ENCODE measurements at regions not wholly inside any gene's neighbourhood (a gene's known extent, or its start where the extent isn't known, plus 50 kb on each side); places are given as distances from the start of the nearest gene placed in this dataset.

DNA sequence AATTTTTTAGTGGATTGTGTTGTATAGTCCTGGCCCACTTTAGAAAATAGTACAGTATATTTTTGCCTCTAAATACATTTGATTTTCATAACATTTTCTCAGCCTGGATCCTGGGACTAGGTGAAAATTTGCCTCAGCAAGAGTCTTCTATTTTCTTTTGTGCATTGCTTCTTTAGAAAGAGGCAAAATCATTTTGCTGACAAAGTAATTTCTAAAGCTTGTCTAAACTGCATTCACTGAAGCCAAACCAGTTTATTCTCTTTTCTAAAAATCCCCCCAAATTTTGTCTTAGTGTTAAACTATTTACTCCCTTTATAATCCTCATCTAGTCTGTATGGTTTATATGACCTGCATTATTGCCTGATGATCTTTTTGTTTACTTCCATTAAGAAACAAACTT lies 326.3 kb downstream of the C4orf33 start:
- no peak for DNase-seq

DNA sequence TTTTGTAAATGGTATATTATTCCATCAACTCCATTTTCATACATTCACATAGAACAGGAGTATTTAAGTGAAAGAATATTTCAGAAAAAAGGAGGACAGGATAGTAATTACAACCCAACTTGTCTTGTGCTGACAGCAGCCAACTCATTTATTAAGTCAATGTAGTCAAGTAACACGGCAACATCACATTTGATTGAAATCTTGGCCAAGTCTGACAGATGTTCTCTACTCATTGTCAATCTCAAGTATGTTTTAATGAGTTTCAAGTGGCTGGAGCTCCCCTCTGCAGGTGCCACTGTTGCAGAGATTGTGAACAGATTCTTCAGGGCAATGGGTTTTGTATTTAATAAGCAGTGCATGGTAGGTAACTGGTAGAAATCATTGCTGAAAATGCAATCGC lies 332.5 kb downstream of the C4orf33 start:
- DNase-seq = no peak

DNA sequence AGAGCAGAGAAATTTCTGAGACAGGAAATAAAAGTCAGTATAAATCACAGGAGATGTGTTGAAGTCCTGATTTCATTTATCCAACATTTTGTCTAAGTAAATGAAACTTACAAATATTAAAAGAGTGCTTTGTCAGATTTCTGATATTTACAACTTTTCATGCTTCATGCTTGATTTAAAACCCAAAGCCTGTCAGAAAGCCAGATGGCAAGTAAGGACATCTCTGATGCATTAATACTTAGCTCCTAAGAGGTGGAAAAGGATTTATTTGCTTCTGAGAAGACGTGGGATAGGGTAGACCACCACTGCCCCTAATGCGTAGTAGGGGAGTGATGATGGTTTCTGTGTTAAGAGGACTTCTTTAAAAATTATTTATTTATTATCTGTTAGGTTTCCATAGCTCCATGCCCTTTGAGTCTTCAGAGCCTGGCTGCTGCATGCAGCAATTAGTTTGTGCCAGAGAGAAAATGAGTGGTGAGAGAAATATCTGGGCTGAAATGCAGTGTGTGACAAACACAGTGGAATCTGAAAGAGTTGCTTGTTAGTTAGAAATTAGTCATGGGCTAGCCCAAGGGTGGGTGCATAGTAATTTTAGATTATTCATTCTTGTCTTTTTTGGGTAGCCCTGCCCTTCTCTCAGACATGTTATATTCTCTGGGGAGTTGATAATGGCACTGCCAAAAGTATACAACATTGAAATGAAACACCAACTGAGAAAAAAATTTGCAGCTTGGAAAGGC lies 333.8 kb downstream of the C4orf33 start:
- no peak for DNase-seq

DNA sequence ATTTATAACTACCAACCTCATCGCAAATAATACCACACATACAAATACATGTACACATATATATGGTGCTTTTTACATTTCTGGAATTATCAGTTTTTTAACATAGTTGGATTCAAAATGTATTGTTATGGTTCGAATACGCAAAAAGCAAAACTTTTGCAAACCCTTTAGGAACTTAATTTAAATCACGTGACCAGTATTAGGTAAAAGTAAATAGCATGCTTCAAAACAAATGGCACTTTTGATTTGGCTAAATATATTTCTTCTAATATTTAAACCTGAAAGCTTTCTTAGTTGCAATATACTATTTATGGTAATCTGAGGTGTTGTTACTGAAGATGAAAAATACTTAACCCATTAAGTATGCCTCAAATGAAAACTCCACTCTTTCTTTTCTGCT lies 341.4 kb downstream of the C4orf33 start:
- no peak for DNase-seq

DNA sequence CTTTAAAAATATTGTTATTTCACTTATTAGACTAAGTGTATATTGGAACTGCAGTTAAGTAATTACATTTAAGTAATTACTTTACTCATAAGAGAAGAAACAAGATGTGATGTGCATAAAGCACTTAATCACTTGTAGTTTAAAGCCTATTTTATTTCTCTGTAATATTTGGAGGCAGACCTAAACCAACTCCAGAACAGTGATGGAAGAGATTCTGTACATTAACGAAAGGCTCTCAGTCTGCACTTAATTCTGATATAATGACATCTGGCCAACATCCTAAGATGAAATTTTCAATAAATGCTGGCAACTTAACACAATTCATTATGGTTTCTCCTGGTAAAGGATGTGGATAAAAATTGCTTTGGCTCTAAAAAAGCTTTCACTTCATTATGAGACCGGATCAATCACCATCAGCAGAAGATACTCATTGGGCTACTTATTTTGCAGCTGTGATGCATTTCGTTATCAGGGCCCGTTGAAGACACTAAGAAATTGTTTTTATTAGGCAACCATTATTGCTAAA lies 342.6 kb downstream of the C4orf33 start:
- DNase-seq = no peak

DNA sequence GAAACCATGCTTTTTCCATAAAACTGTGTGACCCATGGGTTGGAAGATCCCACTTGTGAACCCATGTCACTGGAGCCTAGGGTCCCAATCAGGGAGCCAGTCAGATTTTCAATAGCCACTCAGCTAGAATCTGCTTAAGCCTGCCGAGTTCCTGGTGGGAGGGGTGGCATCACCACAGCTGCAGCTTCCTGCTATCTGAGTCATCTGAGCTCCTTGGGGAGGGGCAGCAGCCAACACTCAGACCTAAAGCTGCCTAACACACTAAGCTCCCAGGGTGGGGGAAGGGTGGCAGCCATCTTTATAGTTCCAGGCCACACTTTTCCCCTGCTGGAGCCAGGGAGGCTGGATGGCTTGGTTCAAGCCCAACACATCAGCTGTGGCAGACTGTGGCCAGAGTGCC lies 350.1 kb downstream of the C4orf33 start:
- no peak for DNase-seq

DNA sequence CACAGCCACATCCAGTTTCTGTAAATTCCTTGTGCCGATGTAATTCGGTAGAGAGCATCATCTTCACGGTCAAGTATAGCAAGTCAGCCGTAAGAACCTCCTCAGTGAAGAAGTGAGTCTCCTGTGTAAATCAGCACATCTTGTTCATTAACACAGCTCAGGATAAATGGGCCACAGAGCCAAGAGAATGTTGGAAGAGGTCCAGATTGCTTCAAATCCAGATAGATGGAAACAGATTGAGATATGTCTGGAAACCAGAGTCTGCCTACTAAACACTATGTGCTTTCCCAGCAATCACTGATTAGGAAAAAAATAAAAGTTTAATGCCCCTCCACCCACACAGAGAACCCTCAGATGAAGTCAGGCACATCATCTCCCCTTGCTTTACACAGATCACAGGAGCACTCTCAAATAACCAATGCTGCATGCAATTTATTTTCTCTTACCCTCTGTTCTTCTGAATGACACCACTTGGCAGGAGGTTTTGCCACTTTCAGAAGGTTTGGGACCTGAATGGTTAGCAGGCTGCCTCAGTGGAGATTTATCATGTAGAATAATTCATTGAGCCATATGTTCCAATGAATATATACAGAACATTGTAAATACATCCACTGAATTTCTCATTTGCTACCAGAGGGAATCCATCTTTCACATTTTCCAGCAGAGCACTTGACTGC lies 357.7 kb downstream of the C4orf33 start:
- DNase-seq = no peak

DNA sequence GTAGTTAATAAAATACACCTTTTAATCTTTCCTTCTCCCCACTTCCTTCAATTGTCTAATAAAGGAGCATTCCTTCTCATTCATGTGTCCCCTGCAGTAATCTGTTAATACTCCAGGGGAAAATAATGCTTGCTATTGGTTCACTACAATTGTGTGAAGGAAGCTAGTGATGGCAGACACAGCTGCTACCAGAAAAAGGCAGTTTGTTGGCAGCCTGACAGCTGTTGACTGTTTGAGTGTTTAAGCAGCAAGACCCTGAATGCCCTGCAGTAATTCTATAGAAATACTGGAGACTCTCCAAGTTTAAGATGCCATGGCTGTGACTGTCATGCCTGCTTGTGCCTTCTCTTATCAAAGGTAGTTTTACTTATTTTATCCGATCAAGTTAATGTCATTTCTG lies 359.5 kb downstream of the C4orf33 start:
- DNase-seq = peak; percentile 32

DNA sequence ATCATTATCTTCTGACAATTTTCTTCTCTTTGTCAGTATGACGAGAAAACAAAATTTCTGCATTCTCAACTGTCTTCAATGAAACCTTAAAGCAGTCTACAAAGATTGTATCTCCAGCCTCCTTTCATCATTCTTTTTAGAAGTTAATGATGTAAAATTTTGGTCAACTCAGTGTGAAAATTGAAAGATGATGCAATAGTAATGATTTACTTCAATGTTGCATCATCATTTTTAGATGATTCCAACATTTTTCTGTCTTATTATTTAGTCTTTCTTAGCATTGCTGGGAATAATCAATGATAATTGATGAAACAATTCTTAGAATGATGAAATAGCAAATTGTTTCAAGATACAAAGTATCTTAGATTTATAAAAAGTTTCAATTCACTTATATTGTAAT lies 372.7 kb downstream of the C4orf33 start:
- no peak for DNase-seq

DNA sequence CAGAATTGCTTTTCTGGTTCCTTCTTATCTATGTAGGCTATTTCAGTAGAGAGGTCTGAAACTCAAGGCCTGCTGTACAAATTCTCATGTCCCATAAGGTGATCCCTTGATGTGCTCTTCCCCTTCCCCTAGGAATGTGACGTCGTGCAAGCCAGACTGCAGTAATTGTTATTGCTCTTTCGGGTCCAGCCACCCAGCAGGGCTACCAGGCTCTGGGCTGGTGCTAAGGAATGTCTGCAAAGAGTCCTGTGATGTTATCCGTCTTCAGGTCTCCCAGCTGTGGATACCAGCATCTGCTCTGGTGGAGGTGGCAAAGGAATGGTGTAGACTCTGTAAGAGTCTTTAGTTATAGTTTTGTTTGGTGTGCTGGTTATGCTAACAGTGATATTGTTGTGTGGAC lies 378.7 kb downstream of the C4orf33 start:
- DNase-seq = no peak

DNA sequence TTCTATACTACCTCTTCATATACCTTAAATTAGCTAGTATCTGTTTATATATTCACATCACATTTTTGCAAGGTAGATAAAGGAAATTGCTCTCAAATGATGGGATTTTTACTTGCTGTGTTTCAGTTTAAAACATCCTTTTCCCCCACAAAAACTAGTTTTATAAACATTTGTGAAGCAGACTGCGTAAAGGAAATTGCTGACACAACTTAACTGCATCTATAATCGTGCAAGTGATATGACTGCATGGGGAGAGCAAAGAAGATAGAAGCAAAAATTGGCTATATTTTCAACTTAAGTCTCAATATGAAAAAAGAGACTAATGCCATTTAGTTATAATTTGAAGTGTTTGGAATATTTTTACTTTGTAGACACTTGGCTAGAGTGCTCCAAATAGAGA lies 385.2 kb downstream of the C4orf33 start:
- no peak for DNase-seq

DNA sequence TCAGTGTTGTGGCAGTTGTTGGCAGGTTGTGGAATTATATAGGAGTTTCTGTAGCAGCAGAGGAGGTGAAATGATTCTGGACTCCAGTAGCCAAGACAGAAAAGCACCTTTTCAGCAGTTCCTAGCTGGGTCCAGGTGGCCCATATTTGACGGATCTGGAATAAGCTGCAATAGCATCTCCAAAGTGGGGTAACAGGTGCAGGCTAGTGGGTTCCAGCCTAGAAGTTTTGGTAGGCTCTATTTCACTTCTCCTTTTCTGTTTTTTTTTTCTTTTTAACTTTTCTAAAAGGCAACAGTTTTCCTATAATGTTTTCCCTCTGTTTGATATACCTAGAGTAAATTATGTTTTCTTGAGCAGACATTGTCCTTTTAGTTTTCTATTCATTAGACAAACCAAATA lies 392.5 kb downstream of the C4orf33 start:
- no peak for DNase-seq

DNA sequence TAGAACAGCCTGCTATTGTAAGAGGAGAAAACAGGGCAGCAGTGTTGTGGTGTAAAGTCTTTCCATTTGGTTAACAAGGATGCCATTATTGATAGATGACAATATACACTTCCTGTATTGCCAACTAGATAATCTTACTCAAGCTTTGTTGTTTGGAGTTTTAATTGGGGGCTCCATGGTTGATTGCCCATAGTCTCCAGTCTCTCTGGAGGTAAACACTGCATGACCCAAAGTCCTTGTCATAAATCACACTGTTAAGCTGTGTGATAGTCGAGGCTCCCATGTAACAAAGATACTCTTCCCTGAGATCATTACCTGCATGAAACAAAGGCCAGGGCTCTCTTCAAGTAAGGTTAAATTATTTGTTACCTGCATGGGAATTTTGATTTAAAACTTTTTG lies 394.6 kb downstream of the C4orf33 start:
- DNase-seq = no peak

DNA sequence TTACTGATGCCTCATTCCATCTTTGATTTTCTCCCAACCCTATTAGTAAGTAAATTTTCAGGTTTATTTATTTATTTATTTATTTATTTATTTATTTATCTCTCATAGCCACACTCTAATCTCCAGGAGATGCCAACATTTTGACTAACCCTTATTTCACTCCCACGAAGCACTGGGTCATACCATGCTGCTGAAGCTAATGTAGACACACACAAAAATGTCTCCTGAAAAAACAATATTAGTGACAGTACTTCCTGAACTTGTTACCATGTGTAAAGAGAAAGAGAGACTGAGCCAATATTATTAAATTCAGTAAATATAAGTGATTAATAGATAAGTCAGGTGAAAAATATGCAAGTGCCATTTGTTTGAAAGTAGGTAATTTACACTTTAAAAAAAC lies 402.7 kb downstream of the C4orf33 start:
- DNase-seq = no peak

DNA sequence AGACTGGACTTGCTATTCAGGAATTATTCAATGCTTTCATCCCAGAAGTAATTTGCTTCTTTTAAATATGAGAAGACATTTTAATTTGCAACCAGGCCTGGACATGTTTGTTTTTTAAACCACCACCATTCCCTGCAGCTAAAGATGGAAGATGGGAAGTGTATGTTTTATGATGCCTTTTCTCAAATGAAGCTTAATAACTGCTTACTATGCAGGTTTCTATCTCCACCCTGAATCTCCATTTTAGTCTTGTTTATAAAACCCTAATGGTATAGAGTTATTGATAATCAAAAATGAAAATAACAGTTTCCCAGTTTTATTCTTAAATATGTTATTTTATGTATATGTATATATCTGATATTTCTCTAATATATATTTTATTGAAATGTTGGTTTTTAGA lies 418.9 kb downstream of the C4orf33 start:
- DNase-seq = no peak

DNA sequence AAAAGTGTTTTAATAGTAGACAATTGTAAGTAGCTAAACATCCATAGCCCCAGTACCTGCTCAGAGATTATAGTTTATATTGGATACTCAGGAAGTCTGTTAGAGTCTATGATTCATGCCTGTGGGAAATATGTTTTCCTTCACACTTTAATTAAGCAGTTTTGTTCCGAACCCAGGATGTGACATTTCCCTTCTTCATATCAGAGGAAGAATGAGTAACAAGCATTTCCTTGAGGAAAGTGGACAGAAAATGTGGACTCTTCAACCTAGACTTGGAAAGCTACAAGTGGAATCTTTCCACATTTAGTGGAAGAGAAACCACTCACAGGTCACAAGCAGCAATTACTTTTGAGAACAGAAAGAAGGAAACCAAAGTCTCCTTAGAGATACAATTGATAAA lies 419.4 kb downstream of the C4orf33 start:
- DNase-seq = no peak

DNA sequence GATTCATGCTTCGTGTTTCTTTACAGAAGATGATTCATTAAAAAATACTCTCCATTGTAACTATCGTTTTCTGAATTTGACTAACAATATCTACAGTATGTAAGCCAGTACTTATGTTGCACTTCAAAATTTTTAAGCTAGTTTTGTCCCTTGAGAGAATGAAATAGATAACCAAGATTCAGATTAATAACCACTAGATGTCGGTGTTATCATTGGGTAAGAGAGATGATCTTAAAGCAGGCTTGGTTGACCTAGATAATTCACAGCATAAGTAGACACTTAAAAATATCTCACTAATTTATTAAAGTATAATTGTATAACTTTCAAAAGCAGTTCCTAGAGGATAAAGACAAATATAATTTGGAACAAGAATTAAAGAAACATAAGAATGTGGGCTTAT lies 430.9 kb downstream of the C4orf33 start:
- DNase-seq = no peak

DNA sequence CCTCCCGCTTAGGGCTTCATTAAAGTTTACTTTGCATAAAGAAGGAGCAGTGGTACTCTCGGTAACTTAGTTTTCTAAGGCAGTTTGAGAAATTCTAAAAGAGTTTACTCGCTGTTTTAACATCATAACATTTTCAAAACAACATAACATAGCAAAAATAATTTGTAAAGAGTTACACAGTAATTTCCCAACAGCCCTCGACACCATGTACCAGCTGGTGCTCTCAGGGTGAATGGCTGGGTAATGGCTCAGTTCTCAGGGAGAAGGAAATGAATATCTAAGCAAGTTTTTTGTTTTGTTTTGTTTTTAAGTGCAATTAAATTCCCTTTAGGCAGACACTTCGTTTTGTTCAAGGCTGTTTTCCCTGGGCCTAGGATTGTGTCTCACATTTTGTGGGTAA lies 435.3 kb downstream of the C4orf33 start:
- DNase-seq = no peak

DNA sequence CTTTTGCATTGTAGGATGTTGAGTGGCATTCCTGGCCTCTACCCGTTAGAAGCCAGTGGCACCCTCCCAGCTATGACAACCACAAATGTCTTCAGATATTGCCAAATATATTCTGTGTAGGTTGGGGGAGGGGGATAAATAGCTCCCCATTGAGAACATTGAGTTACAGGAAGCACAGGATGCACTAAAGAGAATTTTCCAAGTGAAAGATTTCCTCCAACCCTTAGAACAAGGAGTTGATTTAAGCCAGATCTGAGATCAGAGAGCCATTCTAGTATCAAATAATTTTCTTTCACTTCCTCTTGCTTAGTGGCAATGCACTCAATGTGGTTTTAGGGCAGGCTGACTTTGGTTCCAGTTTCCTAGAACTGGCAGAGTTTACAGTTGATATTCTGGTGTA lies 436.6 kb downstream of the C4orf33 start:
- no peak for DNase-seq

DNA sequence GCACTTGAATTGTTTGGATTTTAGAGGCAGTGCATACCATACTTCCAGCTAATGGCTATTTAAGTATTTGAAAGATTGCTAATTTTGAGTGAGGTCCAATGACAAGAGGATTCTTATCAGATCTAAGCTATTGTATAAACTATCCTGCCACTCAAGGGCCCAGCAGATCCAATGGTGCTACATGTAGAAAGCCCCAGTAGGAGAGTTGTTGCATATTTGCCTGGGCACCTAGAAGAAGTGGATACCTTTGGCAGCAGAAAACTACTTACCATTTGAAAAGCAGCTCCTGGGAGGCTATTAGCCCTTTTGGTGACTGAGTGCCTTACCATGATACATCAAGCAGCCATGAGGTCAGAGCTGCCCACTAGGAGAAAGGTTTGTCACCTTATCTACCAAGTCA lies 447.3 kb downstream of the C4orf33 start:
- no peak for DNase-seq

DNA sequence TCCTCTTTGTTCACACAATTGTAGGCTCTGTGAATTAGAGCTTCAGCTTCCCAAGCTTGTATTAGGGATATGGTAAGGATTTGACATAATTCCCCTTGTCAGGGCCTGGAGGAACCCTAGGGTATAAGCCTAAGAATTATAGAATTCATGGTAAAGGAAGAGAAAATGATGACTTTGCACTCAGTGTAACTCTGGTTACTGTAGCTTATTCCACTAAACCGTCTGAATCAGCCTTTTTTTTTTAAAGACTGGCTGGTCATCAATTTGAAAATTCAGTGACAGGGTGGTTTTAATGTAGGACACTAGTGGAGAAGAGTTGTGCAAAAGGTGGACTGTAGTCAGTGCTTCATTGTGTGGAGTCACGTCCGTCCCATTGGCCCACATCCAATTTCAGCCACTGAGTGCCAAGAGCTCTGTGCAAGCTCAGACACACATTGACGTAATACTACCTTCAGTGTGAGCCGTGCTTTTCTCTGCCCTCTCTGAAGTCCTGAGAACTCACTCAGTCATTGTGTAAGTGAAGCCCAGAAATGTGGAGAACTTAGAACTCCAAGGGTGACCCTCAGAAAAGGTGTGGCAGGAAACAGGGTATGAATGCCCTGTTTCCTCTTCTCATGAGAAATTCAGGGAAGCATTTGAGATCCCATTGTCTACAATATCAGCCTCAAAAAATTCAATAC lies 449.8 kb downstream of the C4orf33 start:
- peak; percentile 17 for DNase-seq

DNA sequence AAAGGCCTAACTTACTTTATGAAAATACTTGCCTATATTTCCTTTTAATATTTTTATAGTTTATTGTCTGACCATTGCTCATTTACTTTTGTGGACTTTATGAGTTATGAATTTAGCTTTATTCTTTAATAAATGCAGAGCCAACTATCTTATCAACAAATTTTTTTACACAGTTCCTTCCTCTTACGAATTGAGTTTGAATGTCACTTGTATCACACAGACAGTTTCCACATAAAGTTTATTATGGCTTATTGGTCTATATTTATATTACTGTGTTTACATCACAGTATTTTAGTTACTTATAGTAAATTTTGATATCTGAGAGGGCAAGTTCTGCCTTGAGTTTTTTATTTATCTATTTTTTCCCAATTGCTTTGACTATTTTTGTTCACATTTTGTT lies 450.6 kb downstream of the C4orf33 start:
- no peak for DNase-seq

DNA sequence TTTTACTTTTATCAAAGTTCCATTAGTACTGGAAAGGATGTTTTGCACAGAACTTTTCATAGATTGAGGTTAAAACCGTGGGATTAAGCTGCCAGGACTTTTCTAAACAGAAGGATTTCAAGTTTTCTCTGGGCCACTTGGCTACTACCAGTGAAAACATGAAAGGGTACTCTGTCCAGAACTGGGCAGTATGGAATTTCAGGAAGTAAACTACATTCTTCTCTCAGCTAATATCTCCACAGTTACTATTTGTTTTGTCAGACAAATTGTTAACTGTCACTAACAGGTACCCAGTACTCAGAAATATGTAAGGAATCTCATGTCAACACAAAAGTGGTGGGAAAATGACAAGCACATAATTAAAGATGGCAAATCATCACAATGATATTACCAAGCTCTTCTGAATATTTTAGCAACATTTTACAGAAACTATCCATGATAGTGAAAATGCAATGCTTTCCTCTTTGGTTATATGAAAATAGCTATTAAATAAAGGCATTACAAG lies 454.4 kb downstream of the C4orf33 start:
- DNase-seq = no peak

DNA sequence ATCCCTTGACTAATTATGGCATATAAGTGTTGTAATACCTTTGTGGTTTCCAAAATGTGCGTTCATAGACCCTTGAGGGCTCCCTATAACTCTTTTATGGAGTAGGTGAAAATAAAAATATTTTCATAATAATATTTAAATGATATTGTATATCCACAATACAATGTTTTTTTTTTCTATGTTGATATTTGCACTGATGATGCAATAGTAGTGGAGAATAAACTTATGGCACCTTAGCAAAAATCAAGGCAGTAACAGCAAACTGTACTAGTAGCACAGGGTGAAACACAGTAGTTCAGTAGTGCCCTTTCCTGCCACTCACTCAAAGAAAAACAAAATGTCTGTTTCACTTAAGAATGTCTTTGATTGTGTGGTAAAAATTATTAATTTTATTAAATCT lies 465.3 kb downstream of the C4orf33 start:
- DNase-seq = no peak

Data from hindlimb muscle (tissue), 1 donor.